Cardiac muscle cell (in vitro differentiated cells and primary cell): ENCODE measurements at regions not wholly inside any gene's neighbourhood (a gene's known extent, or its start where the extent isn't known, plus 50 kb on each side); places are given as distances from the start of the nearest gene placed in this dataset.

Experiments used
- DNase-seq, 2 donors: peaks; one replicate each; pipeline versions ENCODE4 v3.0.0 to v3.0.0-alpha.2; 2010 to 2017; ENCODE audit warnings: low read depth in 1 of 2, low spot score in 1 of 2
- H3K27ac ChIP-seq: fragments of 200-600 bp; sonication (generic); 2 replicates; pipeline ENCODE4 v1.5.1; 2016
- H3K27me3 ChIP-seq: fragments of 200-600 bp; sonication (generic); 2 replicates; pipeline ENCODE4 v1.6.0; 2016; ENCODE audit warnings: control low read depth
- H3K36me3 ChIP-seq: fragments of 200-600 bp; sonication (generic); 2 replicates; pipeline ENCODE4 v1.5.1; 2016; ENCODE audit warnings: control low read depth
- H3K4me1 ChIP-seq: fragments of 200-600 bp; sonication (generic); 2 replicates; pipeline ENCODE4 v1.8.1; 2017; ENCODE audit warnings: low read depth, mild to moderate bottlenecking, mixed run types
- H3K4me3 ChIP-seq: fragments of 200-600 bp; sonication (generic); 2 replicates; pipeline ENCODE4 v1.5.1; 2016; ENCODE audit warnings: mild to moderate bottlenecking
- H3K9me3 ChIP-seq: fragments of 200-600 bp; sonication (generic); 2 replicates; pipeline ENCODE4 v1.5.1; 2017; ENCODE audit warnings: low read depth, mild to moderate bottlenecking, control low read depth
- CTCF ChIP-seq: IDR thresholded peaks from 2 replicates; pipeline ENCODE4 v1.5.1; 2012; ENCODE audit warnings: low read depth, mild to moderate bottlenecking, low read length

GRCh38 chr14:56460469-56460868 is 119.1 kb upstream of the TMEM260 start:
- H3K36me3 ChIP-seq, result no peaks in the 10 kb centered on the region
- H3K4me3 ChIP-seq, result no peak overlapping the region
- H3K9me3 ChIP-seq, result no peaks in the 10 kb centered on the region
- no peaks in the 10 kb centered on the region for H3K4me1 ChIP-seq
- TF ChIP-seq CTCF, result no peak
- H3K27me3 ChIP-seq, result no peaks in the 10 kb centered on the region
- no peak overlapping the region for H3K27ac ChIP-seq
- no peak for DNase-seq

GRCh38 chr14:56461276-56462275 is 118.0 kb upstream of the TMEM260 start:
- H3K4me1 ChIP-seq, result no peaks in the 10 kb centered on the region
- no peak overlapping the region for H3K4me3 ChIP-seq
- H3K27me3 ChIP-seq, result no peaks in the 10 kb centered on the region
- no peak overlapping the region for H3K27ac ChIP-seq
- DNase-seq, result no peak
- no peaks in the 10 kb centered on the region for H3K36me3 ChIP-seq
- H3K9me3 ChIP-seq, result no peaks in the 10 kb centered on the region
- no peak for TF ChIP-seq CTCF

GRCh38 chr14:56463271-56463890 is 116.2 kb upstream of the TMEM260 start:
- no peak overlapping the region for H3K4me3 ChIP-seq
- TF ChIP-seq CTCF, result no peak

GRCh38 chr14:56471056-56471455 is 108.5 kb upstream of the TMEM260 start:
- H3K4me3 ChIP-seq, result no peak overlapping the region
- H3K4me1 ChIP-seq, result no peaks in the 10 kb centered on the region
- no peaks in the 10 kb centered on the region for H3K36me3 ChIP-seq
- no peaks in the 10 kb centered on the region for H3K9me3 ChIP-seq
- no peak for TF ChIP-seq CTCF
- DNase-seq, result no peak
- peaks cover 4% of the 10 kb centered on the region for H3K27me3 ChIP-seq
- no peak overlapping the region for H3K27ac ChIP-seq

More at GRCh38 chr14:56463271-56463890, 116.2 kb upstream of the TMEM260 start:
- Histone ChIP-seq H3K36me3 (no peaks in the 10 kb centered on the region), H3K27ac (no peak overlapping the region), H3K27me3 (no peaks in the 10 kb centered on the region), H3K4me1 (no peaks in the 10 kb centered on the region), H3K9me3 (no peaks in the 10 kb centered on the region)
- DNase-seq, result no peak

GRCh38 chr14:56474419-56475022 is 105.1 kb upstream of the TMEM260 start:
- peak; percentile 65 to 67 for DNase-seq
- no peaks in the 10 kb centered on the region for H3K9me3 ChIP-seq
- peak; percentile 81 for TF ChIP-seq CTCF
- H3K4me1 ChIP-seq, result no peaks in the 10 kb centered on the region
- H3K27me3 ChIP-seq, result peaks cover 5% of the 10 kb centered on the region
- no peak overlapping the region for H3K4me3 ChIP-seq
- no peaks in the 10 kb centered on the region for H3K36me3 ChIP-seq
- H3K27ac ChIP-seq, result no peak overlapping the region
